NCI-H146 treated with DMSO at 0.1 percent for 48 hours (cell line): ENCODE measurements at regions not wholly inside any gene's neighbourhood (a gene's known extent, or its start where the extent isn't known, plus 50 kb on each side); places are given as distances from the start of the nearest gene placed in this dataset.
"Not testable (repeated sequence)": the region's sequence is repeated elsewhere in the genome, so short reads cannot be mapped to it uniquely, and the experiment has no call there.

Source experiments
- DNase-seq: peaks from one replicate; lab custom pipeline; 2025; ENCODE audit not compliant: unreplicated experiment; lab: John Stamatoyannopoulos, UW

GRCh38 chr22:46039535-46039934 is 62.6 kb upstream of the WNT7B start:
- no peak for DNase-seq

- no peak for DNase-seq
Measured at GRCh38 chr22:46040471-46041465, 63.8 kb upstream of the WNT7B start.

DNA sequence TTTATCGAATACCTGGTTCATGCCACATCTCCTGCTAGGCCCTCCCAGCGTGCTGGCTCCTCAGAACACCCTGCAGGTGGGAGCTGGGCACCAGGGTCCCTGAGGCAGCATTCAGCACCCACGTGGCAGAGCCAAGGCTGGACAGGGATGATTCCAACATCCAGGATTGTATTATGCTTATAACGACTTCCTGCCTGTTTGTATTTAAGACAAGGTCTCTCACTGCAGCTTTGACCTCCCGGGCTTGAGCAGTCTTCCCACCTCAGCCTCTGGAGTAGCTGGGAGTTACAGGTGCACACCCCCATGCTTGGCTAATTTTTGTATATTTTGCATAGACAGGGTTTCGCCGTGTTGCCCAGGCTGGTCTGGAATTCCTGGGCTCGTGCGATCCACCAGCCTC is 64.7 kb upstream of the WNT7B start:
- DNase-seq, result peak; percentile 14

GRCh38 chr22:46042786-46043185 is 65.8 kb upstream of the WNT7B start:
- DNase-seq, result no peak

- no peak for DNase-seq
Measured at GRCh38 chr22:46043339-46043738, 66.4 kb upstream of the WNT7B start.

- peak; percentile 60 for DNase-seq
Measured at GRCh38 chr22:46043816-46044620, 67.1 kb upstream of the WNT7B start.

DNA sequence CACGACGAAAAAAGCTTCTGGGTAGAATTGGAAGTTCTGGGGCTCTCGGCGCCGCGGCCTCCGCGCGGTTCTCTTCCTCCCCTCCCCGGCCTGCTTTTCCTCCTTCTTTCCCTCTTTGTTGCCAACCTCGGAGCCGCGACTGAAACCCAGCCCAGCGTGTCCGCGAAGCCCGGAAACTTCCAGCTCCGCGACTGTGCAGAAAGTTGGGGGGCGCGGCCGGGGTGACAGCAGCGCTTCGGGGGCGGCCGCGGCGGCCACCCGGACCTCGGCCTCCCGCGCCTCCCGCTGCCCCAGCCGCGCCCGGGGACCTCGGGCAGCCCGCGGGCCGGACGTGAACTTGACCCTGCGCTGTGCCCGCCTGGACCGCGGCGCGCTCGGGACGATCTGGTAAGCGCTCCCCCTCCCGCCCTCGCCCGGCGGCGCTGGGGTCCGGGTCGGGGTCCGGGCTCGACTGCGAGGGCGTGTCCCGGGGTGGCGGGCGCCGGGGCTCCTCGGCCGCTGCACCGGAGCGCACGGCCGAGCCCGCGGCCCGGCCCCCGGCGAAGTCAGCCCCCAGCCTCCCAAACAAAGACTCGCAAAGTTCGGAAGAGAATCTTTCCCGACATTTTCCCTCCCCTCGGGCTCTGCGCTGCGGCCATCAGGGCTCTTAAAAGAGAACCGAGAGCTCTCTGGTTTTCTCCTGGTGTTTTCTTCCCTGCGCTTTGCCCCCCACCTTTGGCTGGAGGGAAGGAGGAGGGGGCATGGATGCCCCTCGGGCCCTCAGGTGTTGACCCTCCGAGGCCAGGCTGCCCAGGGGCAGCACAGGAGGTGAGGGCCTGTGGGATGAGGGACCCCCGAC is 67.9 kb upstream of the WNT7B start:
- no peak for DNase-seq

DNA sequence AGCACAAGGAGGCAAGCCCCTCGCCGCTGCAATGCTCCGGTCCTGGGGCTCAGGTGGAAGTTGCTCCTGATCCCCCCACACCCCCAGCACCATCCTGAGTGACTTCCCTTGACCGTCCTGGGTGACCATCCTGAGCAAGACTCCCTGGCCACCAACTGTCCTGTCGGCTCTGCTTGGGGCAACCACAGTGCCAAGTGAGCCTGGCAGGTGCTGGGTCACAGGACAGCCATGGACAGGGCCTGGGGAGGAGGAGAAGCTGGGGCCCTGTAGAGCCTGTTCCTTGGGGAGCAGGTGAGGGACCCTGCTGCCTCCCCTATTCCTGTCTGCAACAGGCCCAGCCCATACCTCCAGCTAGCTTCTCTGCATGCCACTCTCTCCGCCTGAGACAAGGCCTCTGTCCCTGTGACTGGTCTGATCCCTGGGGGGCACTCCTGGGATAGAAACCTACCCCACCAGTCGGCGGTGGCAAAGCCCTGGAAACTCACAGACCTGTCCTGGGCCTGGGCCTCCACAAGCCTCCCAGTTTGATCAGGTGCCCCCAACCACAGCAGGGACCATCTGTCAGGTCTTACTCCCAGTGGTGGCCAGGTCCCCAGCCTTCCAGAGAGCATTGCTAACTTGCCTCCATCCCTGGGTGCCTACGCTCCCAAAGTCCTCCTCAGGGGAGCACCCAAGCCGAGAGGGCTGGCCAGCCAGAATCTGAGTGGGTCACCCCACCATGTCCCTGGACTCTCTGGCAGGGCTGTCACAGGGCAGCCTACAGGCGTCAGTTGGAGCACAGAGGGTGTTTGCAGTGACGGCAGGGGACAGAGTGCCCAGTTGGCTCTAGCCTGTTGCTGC is 68.7 kb upstream of the WNT7B start:
- no peak for DNase-seq

DNA sequence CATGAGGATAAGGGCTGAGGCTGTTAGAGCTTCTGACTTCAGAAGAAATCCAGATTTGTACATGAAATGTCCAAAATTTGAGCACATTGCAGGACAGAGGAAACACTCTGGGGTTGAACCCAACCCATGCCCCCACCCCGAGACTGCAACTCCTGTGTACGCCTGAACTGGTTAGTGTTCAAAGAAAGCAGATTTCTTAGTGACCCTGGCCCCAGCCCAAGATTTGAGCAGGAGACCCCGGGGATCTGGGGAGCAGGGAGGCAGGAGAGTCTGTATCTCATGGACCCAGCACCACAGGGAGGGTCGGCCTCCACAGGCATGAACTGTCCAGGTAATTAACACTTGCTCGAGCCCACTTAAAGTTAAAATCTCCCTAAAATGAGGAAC is 69.3 kb upstream of the WNT7B start:
- no peak for DNase-seq

DNA sequence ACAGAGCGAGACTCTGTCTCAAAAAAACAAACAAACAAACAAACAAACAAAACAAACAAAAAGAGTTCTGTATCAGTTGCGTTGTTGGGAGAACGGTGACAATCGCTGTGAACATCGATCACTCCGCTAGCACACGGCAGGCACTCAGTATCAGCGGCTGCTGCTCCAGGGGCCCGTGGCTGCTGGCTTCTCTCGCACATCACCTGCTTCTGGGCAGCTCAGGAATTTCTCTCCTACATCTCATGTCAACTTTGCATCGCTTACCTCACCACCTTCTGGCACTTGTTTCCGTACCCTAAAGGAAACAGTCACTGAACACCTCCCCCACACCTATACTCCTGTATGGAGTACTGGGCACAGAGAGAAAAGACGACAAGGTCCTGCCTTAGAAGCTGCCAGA is 70.3 kb upstream of the WNT7B start:
- DNase-seq, result no peak

- DNase-seq, result no peak
Measured at GRCh38 chr22:46047841-46048595, 71.1 kb upstream of the WNT7B start.

GRCh38 chr22:46048661-46049060 is 71.7 kb upstream of the WNT7B start:
- not testable (repeated sequence) for DNase-seq

- no peak for DNase-seq
Measured at GRCh38 chr22:46049726-46050450, 72.9 kb upstream of the WNT7B start.

GRCh38 chr22:46050451-46050845 is 73.5 kb upstream of the WNT7B start:
- no peak for DNase-seq

DNA sequence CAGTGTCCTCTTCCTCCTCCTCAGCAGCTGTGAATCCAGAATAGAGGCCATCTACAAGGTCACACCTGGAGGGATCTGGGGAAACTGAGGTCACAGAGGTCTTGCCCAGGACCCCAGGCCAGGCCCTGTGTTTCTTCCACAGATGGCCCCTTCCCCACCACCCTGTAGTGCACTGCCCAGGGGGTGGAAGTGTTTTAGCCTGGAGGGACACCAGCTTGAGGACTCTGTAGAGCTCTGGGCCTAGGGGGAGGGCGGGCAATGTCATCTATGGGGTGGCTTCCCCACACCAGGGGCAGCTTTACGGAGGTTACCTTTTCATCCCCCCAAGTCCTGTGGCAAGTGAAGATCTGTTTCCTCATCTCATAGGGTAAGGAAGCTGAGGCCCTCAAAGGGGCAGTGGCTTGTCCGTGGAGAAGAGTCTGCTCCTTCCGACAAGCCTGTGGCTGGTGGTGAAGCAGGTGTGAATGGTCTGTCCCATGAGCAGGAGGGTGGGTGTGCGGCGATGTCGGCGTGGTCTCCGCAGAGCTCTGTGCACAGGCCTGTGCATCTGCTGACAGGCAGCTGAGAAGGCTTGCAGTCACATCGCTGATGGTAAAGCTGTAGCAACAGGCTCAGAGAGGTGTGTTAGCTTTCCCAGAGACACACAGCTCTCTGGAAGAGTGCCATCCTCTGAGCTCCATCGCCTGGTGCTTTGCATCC is 74.1 kb upstream of the WNT7B start:
- DNase-seq, result no peak

DNA sequence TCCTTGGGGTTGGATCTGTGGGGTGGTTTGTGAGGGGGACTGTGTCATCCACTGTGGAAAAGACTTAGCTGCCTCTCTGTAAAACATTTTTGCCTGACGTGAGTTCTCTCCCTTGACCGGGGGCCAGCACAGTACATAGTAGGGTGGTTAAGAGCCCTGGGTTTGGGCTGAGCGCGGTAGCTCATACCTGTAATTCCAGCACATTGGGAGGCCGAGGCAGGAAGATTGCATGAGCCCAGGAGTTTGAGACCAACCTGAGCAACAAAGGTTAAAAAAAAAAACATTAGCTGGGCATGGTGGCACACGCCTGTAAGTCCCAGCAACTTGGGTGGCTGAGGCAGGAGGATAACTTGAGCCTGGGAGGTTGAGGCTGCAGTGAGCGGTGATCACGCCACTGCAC is 74.7 kb upstream of the WNT7B start:
- DNase-seq, result no peak

- DNase-seq, result no peak
Measured at GRCh38 chr22:46052331-46052771, 75.4 kb upstream of the WNT7B start.
